Left ventricle myocardium inferior (tissue), 1 donor: ENCODE measurements at regions not wholly inside any gene's neighbourhood (a gene's known extent, or its start where the extent isn't known, plus 50 kb on each side); places are given as distances from the start of the nearest gene placed in this dataset.

Source experiments
- DNase-seq: peaks from one replicate; pipeline ENCODE4 v3.0.0-alpha.2; 2020
- H3K27ac ChIP-seq: fragments of 200-600 bp; replicated peaks from 2 replicates; pipeline ENCODE4 v1.8.0; 2021
- H3K27me3 ChIP-seq: fragments of 200-600 bp; 2 replicates; pipeline ENCODE4 v1.8.0; 2021; ENCODE audit warnings: low read depth
- H3K36me3 ChIP-seq: fragments of 200-600 bp; 2 replicates; pipeline ENCODE4 v1.8.0; 2021
- H3K4me1 ChIP-seq: fragments of 200-600 bp; 2 replicates; pipeline ENCODE4 v1.8.0; 2021
- H3K4me3 ChIP-seq: fragments of 200-600 bp; 2 replicates; pipeline ENCODE4 v1.8.0; 2021; ENCODE audit warnings: mild to moderate bottlenecking, moderate library complexity
- H3K9me3 ChIP-seq: fragments of 200-600 bp; replicated peaks from 2 replicates; pipeline ENCODE4 v1.8.0; 2021
- intact Hi-C: fragments of 100-400 bp; cut with micrococcal nuclease; formaldehyde crosslinking; loops from one replicate; pipeline ENCODE4 v1.11.0; 2022
- TF ChIP-seq, protein P1 (sequence below): fragments of 200-600 bp; IDR thresholded peaks from 2 replicates; pipeline ENCODE4 v1.8.0; 2021; ENCODE audit warnings: antibody characterized with exemption, mild to moderate bottlenecking, borderline replicate concordance
- donor health status: DM: no; HTN: yes; CAD: no; lungs with severe emphysema.

DNA sequence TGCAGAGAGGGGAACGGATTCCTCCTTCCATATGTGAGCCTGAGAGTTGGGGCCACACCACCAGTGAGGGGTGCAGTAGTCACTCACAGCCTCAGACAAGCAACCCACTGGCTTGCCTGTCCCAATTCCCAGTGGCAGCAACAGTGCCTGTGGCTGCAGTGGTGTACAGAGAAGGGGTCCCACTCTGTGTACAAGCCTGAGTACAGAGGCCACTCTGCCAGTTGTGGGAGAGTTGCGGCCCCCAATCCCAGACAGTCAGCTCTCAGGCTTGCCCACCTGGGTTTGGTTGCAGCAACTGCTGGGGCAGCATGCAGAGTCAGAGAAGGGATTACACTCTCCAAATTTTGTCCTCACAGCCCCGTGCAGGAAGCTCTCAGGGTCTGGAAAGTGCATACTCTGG is 133.2 kb upstream of the RFX3 start:
- no peaks in the 10 kb centered on the region for H3K9me3 ChIP-seq
- H3K4me3 ChIP-seq: no peak overlapping the region
- no peaks in the 10 kb centered on the region for H3K4me1 ChIP-seq
- intact Hi-C loops: loop anchor here (10.0 kb wide), 1 partner anchor 194 kb away; no protein-coding TSS in a partner anchor
- no peak for DNase-seq
- H3K36me3 ChIP-seq: no peaks in the 10 kb centered on the region
- TF ChIP-seq, protein P1, sequence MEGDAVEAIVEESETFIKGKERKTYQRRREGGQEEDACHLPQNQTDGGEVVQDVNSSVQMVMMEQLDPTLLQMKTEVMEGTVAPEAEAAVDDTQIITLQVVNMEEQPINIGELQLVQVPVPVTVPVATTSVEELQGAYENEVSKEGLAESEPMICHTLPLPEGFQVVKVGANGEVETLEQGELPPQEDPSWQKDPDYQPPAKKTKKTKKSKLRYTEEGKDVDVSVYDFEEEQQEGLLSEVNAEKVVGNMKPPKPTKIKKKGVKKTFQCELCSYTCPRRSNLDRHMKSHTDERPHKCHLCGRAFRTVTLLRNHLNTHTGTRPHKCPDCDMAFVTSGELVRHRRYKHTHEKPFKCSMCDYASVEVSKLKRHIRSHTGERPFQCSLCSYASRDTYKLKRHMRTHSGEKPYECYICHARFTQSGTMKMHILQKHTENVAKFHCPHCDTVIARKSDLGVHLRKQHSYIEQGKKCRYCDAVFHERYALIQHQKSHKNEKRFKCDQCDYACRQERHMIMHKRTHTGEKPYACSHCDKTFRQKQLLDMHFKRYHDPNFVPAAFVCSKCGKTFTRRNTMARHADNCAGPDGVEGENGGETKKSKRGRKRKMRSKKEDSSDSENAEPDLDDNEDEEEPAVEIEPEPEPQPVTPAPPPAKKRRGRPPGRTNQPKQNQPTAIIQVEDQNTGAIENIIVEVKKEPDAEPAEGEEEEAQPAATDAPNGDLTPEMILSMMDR: no peak
- H3K27me3 ChIP-seq: no peaks in the 10 kb centered on the region
- H3K27ac ChIP-seq: no peak overlapping the region

DNA sequence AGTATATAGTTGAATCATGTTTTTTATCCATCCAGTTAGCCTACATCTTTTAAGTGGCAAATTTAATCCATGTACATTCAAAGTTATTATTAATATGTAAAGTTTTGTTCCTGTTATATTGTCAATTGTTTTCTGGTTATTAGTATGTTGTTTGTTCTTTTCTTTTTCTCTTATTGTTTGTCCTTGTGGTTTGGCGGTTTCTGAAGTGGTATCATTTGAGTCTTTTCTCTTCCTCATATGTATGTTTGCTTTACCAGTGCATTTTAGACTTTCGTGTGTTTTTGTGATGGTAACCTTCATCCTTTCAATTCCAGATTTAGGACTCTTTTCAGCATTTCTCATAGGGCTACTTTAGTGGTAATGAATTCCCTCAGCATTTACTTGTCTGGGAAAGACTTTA is 130.4 kb upstream of the RFX3 start:
- intact Hi-C loops: loop anchor here (10.0 kb wide), 1 partner anchor 191 kb away; no protein-coding TSS in a partner anchor
- DNase-seq: no peak

DNA sequence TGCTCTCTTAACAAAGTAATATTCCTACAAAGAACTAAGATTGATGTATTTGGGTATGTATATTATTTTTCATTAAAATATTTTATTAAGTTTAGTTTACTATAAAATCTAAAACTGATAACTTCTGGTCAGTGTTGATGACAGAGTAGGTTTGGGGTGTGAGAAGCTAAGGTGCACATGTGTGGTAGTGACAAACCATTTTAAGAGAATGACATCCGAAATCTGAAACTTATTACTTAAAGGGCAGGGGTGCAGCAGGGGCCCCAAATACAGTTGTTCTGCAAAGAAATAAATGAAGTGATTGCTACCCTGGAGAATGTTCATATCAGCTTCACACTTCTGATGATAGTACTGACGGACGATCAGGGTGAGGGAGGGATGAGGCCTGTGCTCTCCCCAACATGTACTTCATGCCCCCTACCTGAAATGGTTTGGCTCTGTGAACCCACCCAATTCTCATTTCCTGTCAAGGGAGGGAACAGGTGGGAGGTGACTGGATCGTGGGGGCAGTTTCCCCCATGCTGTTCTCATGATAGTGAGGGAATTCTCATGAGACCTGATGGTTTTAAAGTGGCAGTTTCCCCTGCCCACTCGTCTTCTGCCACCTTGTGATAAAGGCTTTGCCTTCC is 125.3 kb upstream of the RFX3 start:
- intact Hi-C loops: loop anchor here (10.0 kb wide), 1 partner anchor 186 kb away; no protein-coding TSS in a partner anchor
- H3K9me3 ChIP-seq: no peaks in the 10 kb centered on the region
- no peaks in the 10 kb centered on the region for H3K4me1 ChIP-seq
- no peaks in the 10 kb centered on the region for H3K27me3 ChIP-seq
- no peak overlapping the region for H3K27ac ChIP-seq
- TF ChIP-seq, protein P1: no peak
- DNase-seq: no peak
- no peak overlapping the region for H3K4me3 ChIP-seq
- no peaks in the 10 kb centered on the region for H3K36me3 ChIP-seq

More for the DNA sequence above, 130.4 kb upstream of the RFX3 start:
- H3K9me3 ChIP-seq: no peaks in the 10 kb centered on the region
- no peak overlapping the region for H3K4me3 ChIP-seq
- no peaks in the 10 kb centered on the region for H3K36me3 ChIP-seq
- no peak overlapping the region for H3K27ac ChIP-seq
- no peaks in the 10 kb centered on the region for H3K4me1 ChIP-seq
- no peaks in the 10 kb centered on the region for H3K27me3 ChIP-seq
- TF ChIP-seq, protein P1: no peak

DNA sequence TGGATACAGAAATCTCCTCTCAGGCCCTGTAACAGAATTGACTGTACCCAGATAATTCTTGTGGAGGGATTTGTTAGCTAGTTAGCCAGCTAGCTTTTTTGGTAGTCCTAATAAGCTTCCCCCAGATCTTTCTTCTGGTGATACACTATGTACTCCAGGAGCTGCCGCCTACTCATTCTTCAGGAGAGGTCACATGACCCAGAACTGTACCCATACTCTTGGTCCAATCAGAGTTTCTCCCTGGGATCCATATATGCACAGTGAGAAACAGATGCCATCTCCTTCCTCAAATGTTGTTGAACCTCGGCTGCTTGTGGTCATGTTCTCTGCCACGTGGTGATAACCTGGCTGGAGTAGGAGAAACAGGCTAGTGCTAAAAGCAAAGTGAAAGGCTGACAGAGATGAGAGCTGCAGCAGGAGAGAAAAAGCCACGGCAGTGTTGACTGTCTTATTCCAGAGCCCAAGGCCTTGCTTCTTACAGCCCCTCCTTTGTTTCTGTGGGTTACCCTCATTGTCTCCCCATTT is 123.0 kb upstream of the RFX3 start:
- intact Hi-C loops: no loop called here
- no peak for DNase-seq
- no peaks in the 10 kb centered on the region for H3K27me3 ChIP-seq
- no peak overlapping the region for H3K4me3 ChIP-seq
- H3K9me3 ChIP-seq: no peaks in the 10 kb centered on the region
- TF ChIP-seq, protein P1: no peak
- H3K36me3 ChIP-seq: no peaks in the 10 kb centered on the region
- H3K4me1 ChIP-seq: no peaks in the 10 kb centered on the region
- H3K27ac ChIP-seq: no peak overlapping the region

DNA sequence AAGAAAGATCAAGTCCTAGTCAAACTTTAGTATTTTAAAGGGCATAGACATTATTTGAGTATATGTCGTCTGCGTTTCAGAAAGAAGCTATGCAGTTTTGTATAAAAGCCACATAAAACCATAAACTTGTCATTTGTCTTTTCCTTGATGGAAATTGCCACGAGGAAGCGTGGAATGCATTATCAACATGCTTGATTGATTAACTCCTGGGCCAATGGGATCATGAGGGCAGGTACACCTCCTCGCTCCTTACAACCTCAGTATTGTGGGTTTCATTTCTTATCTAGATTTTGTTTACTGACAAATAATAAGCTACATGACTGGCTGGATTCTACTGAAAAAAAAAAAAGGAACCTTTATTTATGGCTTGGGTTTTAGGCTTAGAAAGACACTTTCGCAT is 122.5 kb upstream of the RFX3 start:
- H3K9me3 ChIP-seq: no peaks in the 10 kb centered on the region
- intact Hi-C loops: no loop called here
- no peaks in the 10 kb centered on the region for H3K27me3 ChIP-seq
- no peak overlapping the region for H3K4me3 ChIP-seq
- TF ChIP-seq, protein P1: no peak
- no peak for DNase-seq
- no peaks in the 10 kb centered on the region for H3K36me3 ChIP-seq
- no peaks in the 10 kb centered on the region for H3K4me1 ChIP-seq
- H3K27ac ChIP-seq: no peak overlapping the region
